ENCODE measurements at regions not wholly inside any gene's neighbourhood (a gene's known extent, or its start where the extent isn't known, plus 50 kb on each side); places are given as distances from the start of the nearest gene placed in this dataset.
A peak's percentile ranks its signal among the peaks of the same experiment; 100 is the strongest.

DNA sequence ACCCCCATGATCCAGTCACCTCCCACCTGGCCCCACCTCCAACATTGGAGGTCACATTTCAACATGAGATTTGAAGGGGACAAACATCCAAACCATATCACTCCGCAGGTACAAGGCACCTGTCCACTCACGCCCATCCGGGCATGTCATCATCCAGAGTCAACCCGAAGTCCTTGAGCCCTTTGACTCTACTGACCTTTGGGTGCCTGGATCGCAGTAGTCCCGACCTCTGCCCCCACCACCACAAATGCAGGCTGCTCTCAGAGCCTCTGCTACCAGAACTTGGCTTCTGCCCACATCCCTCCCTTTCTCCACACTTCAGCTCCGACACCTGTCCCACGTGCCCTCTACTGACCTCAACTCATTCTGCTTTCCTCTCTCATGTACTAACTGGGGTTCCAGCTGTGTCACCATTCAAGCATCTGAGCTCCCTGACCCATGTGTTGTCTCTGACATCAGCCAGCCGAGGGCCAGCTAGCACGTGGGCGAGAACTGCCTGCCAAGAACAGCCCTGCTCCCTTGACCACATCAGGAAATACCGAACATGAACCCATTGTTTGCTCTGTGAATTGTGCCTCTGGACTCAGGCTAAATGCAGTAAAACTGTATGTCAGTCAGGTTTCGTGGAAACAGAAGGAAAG is 498.3 kb upstream of the SULF2 start (continued):
- TF ChIP-seq ZHX2 (IDR thresholded peaks at IDR 0.05; ENCODE audit: low read depth) (no peak), ZHX2 (CRISPR knock-in tag; IDR thresholded peaks at IDR 0.05; ENCODE audit: borderline replicate concordance) (no peak), HOXA9 (CRISPR knock-in tag; IDR thresholded peaks at IDR 0.05; ENCODE audit: borderline replicate concordance) (peak; percentile 92), MXD4 (CRISPR knock-in tag; IDR thresholded peaks at IDR 0.05) (peak; percentile 45; the same call in 1 of the 2 replicates), NRL (CRISPR knock-in tag; IDR thresholded peaks at IDR 0.05; ENCODE audit: borderline replicate concordance) (peak; percentile 84), PATZ1 (CRISPR knock-in tag; IDR thresholded peaks at IDR 0.05) (no peak), TRIM24 (CRISPR knock-in tag; IDR thresholded peaks at IDR 0.05) (peak; percentile 79), RAD21 (CRISPR knock-in tag; IDR thresholded peaks at IDR 0.05) (no peak), HMG20B (CRISPR knock-in tag; conservative IDR thresholded peaks at IDR 0.05) (no peak), ZBTB1 (CRISPR knock-in tag; IDR thresholded peaks at IDR 0.05; ENCODE audit: borderline replicate concordance) (no peak), CREBL2 (CRISPR knock-in tag; IDR thresholded peaks at IDR 0.05; ENCODE audit: borderline replicate concordance) (no peak), ZNF296 (CRISPR knock-in tag; conservative IDR thresholded peaks at IDR 0.05) (no peak), SCMH1 (CRISPR knock-in tag; IDR thresholded peaks at IDR 0.05; ENCODE audit: borderline replicate concordance) (no peak), SIX4 (CRISPR knock-in tag; IDR thresholded peaks at IDR 0.05) (no peak), ZNF205 (CRISPR knock-in tag; IDR thresholded peaks at IDR 0.05) (no peak)
- TF ChIP-seq, protein P1, sequence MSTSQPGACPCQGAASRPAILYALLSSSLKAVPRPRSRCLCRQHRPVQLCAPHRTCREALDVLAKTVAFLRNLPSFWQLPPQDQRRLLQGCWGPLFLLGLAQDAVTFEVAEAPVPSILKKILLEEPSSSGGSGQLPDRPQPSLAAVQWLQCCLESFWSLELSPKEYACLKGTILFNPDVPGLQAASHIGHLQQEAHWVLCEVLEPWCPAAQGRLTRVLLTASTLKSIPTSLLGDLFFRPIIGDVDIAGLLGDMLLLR (CRISPR knock-in tag; IDR thresholded peaks at IDR 0.05) = no peak
- TF ChIP-seq, protein P2, sequence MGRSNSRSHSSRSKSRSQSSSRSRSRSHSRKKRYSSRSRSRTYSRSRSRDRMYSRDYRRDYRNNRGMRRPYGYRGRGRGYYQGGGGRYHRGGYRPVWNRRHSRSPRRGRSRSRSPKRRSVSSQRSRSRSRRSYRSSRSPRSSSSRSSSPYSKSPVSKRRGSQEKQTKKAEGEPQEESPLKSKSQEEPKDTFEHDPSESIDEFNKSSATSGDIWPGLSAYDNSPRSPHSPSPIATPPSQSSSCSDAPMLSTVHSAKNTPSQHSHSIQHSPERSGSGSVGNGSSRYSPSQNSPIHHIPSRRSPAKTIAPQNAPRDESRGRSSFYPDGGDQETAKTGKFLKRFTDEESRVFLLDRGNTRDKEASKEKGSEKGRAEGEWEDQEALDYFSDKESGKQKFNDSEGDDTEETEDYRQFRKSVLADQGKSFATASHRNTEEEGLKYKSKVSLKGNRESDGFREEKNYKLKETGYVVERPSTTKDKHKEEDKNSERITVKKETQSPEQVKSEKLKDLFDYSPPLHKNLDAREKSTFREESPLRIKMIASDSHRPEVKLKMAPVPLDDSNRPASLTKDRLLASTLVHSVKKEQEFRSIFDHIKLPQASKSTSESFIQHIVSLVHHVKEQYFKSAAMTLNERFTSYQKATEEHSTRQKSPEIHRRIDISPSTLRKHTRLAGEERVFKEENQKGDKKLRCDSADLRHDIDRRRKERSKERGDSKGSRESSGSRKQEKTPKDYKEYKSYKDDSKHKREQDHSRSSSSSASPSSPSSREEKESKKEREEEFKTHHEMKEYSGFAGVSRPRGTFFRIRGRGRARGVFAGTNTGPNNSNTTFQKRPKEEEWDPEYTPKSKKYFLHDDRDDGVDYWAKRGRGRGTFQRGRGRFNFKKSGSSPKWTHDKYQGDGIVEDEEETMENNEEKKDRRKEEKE (IDR thresholded peaks at IDR 0.05) = no peak
- TF ChIP-seq, protein P3, sequence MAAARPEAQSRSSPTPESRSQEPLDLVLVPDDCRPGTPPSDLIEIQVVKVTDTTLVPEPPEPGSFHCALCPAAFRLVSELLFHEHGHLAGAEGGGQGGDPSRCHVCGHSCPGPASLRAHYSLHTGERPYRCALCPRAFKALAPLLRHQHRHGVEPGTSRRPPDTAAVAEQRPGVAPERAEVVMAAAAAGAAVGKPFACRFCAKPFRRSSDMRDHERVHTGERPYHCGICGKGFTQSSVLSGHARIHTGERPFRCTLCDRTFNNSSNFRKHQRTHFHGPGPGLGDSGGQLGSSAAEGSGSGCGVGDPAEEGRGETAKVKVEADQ (CRISPR knock-in tag; IDR thresholded peaks at IDR 0.05; ENCODE audit: borderline replicate concordance) = no peak
